Endothelial cell of umbilical vein (primary cell): ENCODE measurements at regions not wholly inside any gene's neighbourhood (a gene's known extent, or its start where the extent isn't known, plus 50 kb on each side); places are given as distances from the start of the nearest gene placed in this dataset.

Experiments
- BruUV-seq: library from RNA; stranded (reverse); fragments of 400-500 nt; replicated peaks from 2 replicates; lab custom pipeline; 2021; lab: Mats Ljungman, UMichigan
- CTCF ChIA-PET: fragments of 300-600, 350-600 bp; sonication (Branson Sonifier 250); formaldehyde crosslinking; loops from one replicate; lab custom pipeline; 2021; ENCODE audit warnings: antibody characterized with exemption, inconsistent platforms; lab: Charles Lee
- POLR2A ChIA-PET: fragments of 300-600, 350-600 bp; sonication (Branson Sonifier 250); formaldehyde crosslinking; loops from one replicate; lab custom pipeline; 2021; ENCODE audit warnings: antibody characterized with exemption, inconsistent platforms; lab: Charles Lee
- DNase-seq: peaks from one replicate; pipeline ENCODE4 v3.0.0-alpha.2; 2011; ENCODE audit warnings: low read depth, low spot score
- FAIRE-seq: peaks from 2 replicates; lab custom pipeline; 2011; peaks lifted over from hg19 to GRCh38; lab: Jason Lieb, UNC
- H2AFZ ChIP-seq: 2 replicates; pipeline ENCODE4 v1.6.0; 2012; ENCODE audit warnings: low read depth, low read length, control low read depth, inconsistent platforms
- H3K27ac ChIP-seq: 2 replicates; pipeline ENCODE4 v1.5.1; 2011; ENCODE audit warnings: low read depth, mild to moderate bottlenecking, control low read depth, low read length, moderate library complexity; ENCODE audit not compliant: insufficient read depth
- H3K27me3 ChIP-seq, 2 experiments: 2 replicates each; pipeline versions ENCODE4 v1.6.0 to v1.6.1; 2011; ENCODE audit warnings: low read length in 2 of 2, mixed read lengths in 1 of 2; ENCODE audit not compliant: control insufficient read depth in 2 of 2, insufficient read depth in 2 of 2
- H3K36me3 ChIP-seq, 2 experiments: 2 replicates in 1 of 2; 3 replicates in 1 of 2; pipeline ENCODE4 v1.5.1; 2011; ENCODE audit warnings: low read length in 2 of 2, mild to moderate bottlenecking in 1 of 2, moderate library complexity in 1 of 2; ENCODE audit not compliant: control insufficient read depth in 2 of 2, insufficient read depth in 2 of 2; ENCODE audit errors: extremely low read depth in 1 of 2
- H3K4me1 ChIP-seq: 3 replicates; pipeline ENCODE4 v1.5.1; 2011; ENCODE audit warnings: mild to moderate bottlenecking, low read length; ENCODE audit not compliant: control insufficient read depth, insufficient read depth; ENCODE audit errors: extremely low read depth
- H3K4me2 ChIP-seq: 2 replicates; pipeline ENCODE4 v1.6.1; 2011; ENCODE audit warnings: low read length, control low read depth, mixed read lengths; ENCODE audit not compliant: insufficient read depth
- H3K4me3 ChIP-seq, 3 experiments: fragments of 200-600 bp in 1 of 3; sonication (generic), shearing (Covaris generic) in 1 of 3; replicated peaks in 1 of 3; 2 replicates each; pipeline ENCODE4 v1.5.1; 2011 to 2016; ENCODE audit warnings: control low read depth in 3 of 3, low read length in 3 of 3, mild to moderate bottlenecking in 2 of 3, inconsistent platforms in 1 of 3, low read depth in 1 of 3, moderate library complexity in 1 of 3; ENCODE audit not compliant: insufficient read depth in 1 of 3
- H3K79me2 ChIP-seq: 2 replicates; pipeline ENCODE4 v1.6.0; 2012; ENCODE audit warnings: low read length, inconsistent platforms; ENCODE audit not compliant: control insufficient read depth, insufficient read depth
- H3K9ac ChIP-seq: replicated peaks from 2 replicates; pipeline ENCODE3; 2011; ENCODE audit warnings: low read length, control low read depth; ENCODE audit not compliant: insufficient read depth; ENCODE audit errors: extremely low read depth
- H3K9me1 ChIP-seq: replicated peaks from 3 replicates; pipeline ENCODE4 v1.6.0; 2011; ENCODE audit warnings: mild to moderate bottlenecking, low read length; ENCODE audit not compliant: control insufficient read depth, insufficient read depth; ENCODE audit errors: extremely low read depth
- H3K9me3 ChIP-seq: replicated peaks from 2 replicates; pipeline ENCODE4 v1.5.1; 2012; ENCODE audit warnings: low read length, inconsistent platforms; ENCODE audit not compliant: control insufficient read depth, insufficient read depth
- H4K20me1 ChIP-seq: replicated peaks from 2 replicates; pipeline ENCODE3; 2011; ENCODE audit warnings: mild to moderate bottlenecking, low read length; ENCODE audit not compliant: control insufficient read depth, insufficient read depth; ENCODE audit errors: extremely low read depth
- EZH2 ChIP-seq: IDR thresholded peaks from 2 replicates; pipeline ENCODE4 v1.6.1; 2012; ENCODE audit warnings: borderline replicate concordance, low read depth, mild to moderate bottlenecking, moderate library complexity, low read length, inconsistent platforms; ENCODE audit not compliant: severe bottlenecking
- FOS ChIP-seq: IDR thresholded peaks from 2 replicates; pipeline ENCODE4 v1.6.1; 2011; ENCODE audit warnings: mild to moderate bottlenecking, low read length, moderate library complexity, borderline replicate concordance; ENCODE audit not compliant: insufficient read depth
- GATA2 ChIP-seq: IDR thresholded peaks from 2 replicates; pipeline ENCODE4 v1.7.0; 2011; ENCODE audit warnings: low read depth, mild to moderate bottlenecking, moderate library complexity, mixed read lengths, low read length; ENCODE audit not compliant: insufficient read length, insufficient read depth
- JUN ChIP-seq: IDR thresholded peaks from 2 replicates; pipeline ENCODE4 v1.6.1; 2011; ENCODE audit warnings: borderline replicate concordance, low read depth; ENCODE audit not compliant: insufficient read length, insufficient read depth
- MYC ChIP-seq: IDR thresholded peaks from one replicate; pipeline ENCODE4 v1.6.1; 2011; ENCODE audit warnings: mild to moderate bottlenecking, low read depth, low read length
- POLR2A ChIP-seq: IDR thresholded peaks from 2 replicates; pipeline ENCODE4 v1.6.1; 2012; ENCODE audit warnings: low read depth, mild to moderate bottlenecking, control low read depth, low read length
- POLR2AphosphoS5 ChIP-seq: IDR thresholded peaks from 2 replicates; pipeline ENCODE4 v1.6.1; 2012; ENCODE audit warnings: low read depth, mild to moderate bottlenecking, control low read depth, low read length, moderate library complexity; ENCODE audit not compliant: insufficient read depth
- dilution Hi-C: fragments of 300-500 bp; cut with MboI; formaldehyde crosslinking; loops from one replicate; pipeline ENCODE4 v1.15.0; 2019; ENCODE audit warnings: low sequenced_read_pairs; ENCODE audit not compliant: extremely low pct_ligation_motif_present
- intact Hi-C: fragments of 100-400 bp; cut with micrococcal nuclease; formaldehyde crosslinking; loops from one replicate; pipeline ENCODE4 v1.10.0; 2022
- TF ChIP-seq, protein P1 (sequence below), 2 donors: IDR thresholded peaks; 1 replicate in 1 of 2; 2 replicates in 1 of 2; pipeline ENCODE4 v1.5.1; 2011; ENCODE audit warnings: low read length in 2 of 2, mild to moderate bottlenecking in 2 of 2, moderate library complexity in 2 of 2, control low read depth in 1 of 2, inconsistent platforms in 1 of 2, low read depth in 1 of 2; ENCODE audit not compliant: insufficient read depth in 1 of 2; ENCODE audit errors: extremely low read depth in 1 of 2
- TF ChIP-seq, protein P2 (sequence below): IDR thresholded peaks from 2 replicates; pipeline ENCODE4 v1.6.1; 2011; ENCODE audit not compliant: insufficient read depth, insufficient read length

DNA sequence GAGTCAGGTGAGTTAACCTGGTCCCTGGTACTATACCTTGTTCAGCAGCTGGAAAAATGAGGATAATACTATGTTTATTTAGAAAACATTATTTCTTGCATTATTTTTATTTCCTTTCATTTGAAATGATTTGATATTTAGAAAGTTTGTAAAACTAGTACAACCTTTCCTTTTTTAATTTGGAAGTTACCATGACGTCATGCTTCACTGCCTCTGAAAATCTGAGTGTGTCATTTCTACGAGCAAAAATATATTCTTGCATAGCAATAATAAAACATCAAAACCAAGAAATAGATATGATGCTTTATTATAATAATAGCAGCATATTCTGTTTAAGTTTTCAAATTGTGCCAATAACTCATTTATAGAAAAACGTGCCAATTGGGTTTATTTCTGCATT lies 1445.0 kb upstream of the RAG2 start:
- BruUV-seq = no TSS peak
- CTCF ChIA-PET = no interaction called here

More for the DNA sequence above, 1445.0 kb upstream of the RAG2 start:
- Histone ChIP-seq H3K4me3 (no peak overlapping the region), H3K9me1 (no peaks in the 10 kb centered on the region), H3K9me3 (no peaks in the 10 kb centered on the region), H3K79me2 (no peaks in the 10 kb centered on the region), H3K27ac (no peak overlapping the region), H3K36me3 (no peaks in the 10 kb centered on the region), H3K4me2 (no peak overlapping the region), H3K27me3 (no peaks in the 10 kb centered on the region), H2AFZ (no peak overlapping the region), H4K20me1 (no peaks in the 10 kb centered on the region), H3K4me1 (no peaks in the 10 kb centered on the region), H3K9ac (no peak overlapping the region)
- TF ChIP-seq MYC (no peak), POLR2A (no peak), EZH2 (no peak), FOS (no peak), JUN (no peak), POLR2AphosphoS5 (no peak), GATA2 (no peak)
- TF ChIP-seq, protein P1, sequence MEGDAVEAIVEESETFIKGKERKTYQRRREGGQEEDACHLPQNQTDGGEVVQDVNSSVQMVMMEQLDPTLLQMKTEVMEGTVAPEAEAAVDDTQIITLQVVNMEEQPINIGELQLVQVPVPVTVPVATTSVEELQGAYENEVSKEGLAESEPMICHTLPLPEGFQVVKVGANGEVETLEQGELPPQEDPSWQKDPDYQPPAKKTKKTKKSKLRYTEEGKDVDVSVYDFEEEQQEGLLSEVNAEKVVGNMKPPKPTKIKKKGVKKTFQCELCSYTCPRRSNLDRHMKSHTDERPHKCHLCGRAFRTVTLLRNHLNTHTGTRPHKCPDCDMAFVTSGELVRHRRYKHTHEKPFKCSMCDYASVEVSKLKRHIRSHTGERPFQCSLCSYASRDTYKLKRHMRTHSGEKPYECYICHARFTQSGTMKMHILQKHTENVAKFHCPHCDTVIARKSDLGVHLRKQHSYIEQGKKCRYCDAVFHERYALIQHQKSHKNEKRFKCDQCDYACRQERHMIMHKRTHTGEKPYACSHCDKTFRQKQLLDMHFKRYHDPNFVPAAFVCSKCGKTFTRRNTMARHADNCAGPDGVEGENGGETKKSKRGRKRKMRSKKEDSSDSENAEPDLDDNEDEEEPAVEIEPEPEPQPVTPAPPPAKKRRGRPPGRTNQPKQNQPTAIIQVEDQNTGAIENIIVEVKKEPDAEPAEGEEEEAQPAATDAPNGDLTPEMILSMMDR (IDR thresholded peaks at IDR 0.05; ENCODE audit: extremely low read depth in 1 of 2, insufficient read depth in 1 of 2, low read depth in 1 of 2, low read length in 2 of 2) = no peak
- TF ChIP-seq, protein P2, sequence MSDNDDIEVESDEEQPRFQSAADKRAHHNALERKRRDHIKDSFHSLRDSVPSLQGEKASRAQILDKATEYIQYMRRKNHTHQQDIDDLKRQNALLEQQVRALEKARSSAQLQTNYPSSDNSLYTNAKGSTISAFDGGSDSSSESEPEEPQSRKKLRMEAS = no peak
- intact Hi-C loops = no loop called here
- POLR2A ChIA-PET = no interaction called here
- DNase-seq (no peak), FAIRE-seq (no peak)
- dilution Hi-C loops = no loop called here
